HEK293T (cell line): ENCODE measurements at regions not wholly inside any gene's neighbourhood (a gene's known extent, or its start where the extent isn't known, plus 50 kb on each side); places are given as distances from the start of the nearest gene placed in this dataset.

ENCODE experiments used
- ARNT ChIP-seq: fragments of 450-650 bp; IDR thresholded peaks from 2 replicates; pipeline ENCODE4 v1.6.1; 2017; ENCODE audit warnings: mild to moderate bottlenecking
- BHLHE40 ChIP-seq: fragments of 450-650 bp; IDR thresholded peaks from 2 replicates; pipeline ENCODE4 v1.6.1; 2016; ENCODE audit warnings: mild to moderate bottlenecking, moderate library complexity, borderline replicate concordance
- CTBP1 ChIP-seq: fragments of 450-650 bp; IDR thresholded peaks from 2 replicates; pipeline ENCODE4 v1.6.1; 2016; ENCODE audit warnings: borderline replicate concordance
- ELF4 ChIP-seq: fragments of 450-650 bp; IDR thresholded peaks from 2 replicates; pipeline ENCODE4 v1.6.1; 2017; ENCODE audit warnings: antibody characterized with exemption
- PKNOX1 ChIP-seq: fragments of 450-650 bp; IDR thresholded peaks from 2 replicates; pipeline ENCODE4 v1.6.1; 2016
- SP1 ChIP-seq: fragments of 450-650 bp; IDR thresholded peaks from 2 replicates; pipeline ENCODE4 v1.6.1; 2017
- SUZ12 ChIP-seq: fragments of 450-650 bp; IDR thresholded peaks from 2 replicates; pipeline ENCODE4 v1.6.1; 2016; ENCODE audit warnings: mild to moderate bottlenecking
- TARDBP ChIP-seq: fragments of 450-650 bp; IDR thresholded peaks from 2 replicates; pipeline ENCODE4 v1.6.1; 2016
- ZNF384 ChIP-seq: fragments of 450-650 bp; IDR thresholded peaks from 2 replicates; pipeline ENCODE4 v1.6.1; 2016

DNA sequence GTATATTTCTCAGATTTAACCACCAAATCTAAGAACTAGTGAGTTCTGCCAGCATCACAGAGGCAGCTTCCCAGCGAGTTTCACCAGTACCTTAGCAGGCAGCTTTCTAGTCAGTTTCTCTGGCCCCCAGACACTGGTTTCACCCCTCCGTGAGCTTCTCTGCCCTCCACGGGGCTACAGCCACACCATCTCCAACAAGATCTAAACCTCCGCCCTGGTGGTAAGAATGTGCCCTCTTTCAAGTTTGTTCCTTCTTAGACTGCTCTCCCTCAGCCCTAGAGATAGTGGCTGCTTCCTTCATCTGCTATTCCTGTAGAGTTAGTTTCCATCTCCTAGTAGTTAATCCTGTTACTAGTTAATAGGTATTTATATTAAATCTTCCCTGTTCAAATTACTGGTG is 60.5 kb upstream of the TAB3 start:
- TF ChIP-seq ELF4 (no peak), BHLHE40 (no peak), SUZ12 (no peak), PKNOX1 (no peak), TARDBP (no peak), SP1 (no peak), ARNT (no peak), ZNF384 (no peak), CTBP1 (no peak)
